Spleen (tissue), 7 donors: ENCODE measurements at regions not wholly inside any gene's neighbourhood (a gene's known extent, or its start where the extent isn't known, plus 50 kb on each side); places are given as distances from the start of the nearest gene placed in this dataset.

Experiments
- CTCF ChIP-seq, 11 experiments: fragments of 200-600 bp in 7 of 11; fragments of 450-650 bp in 4 of 11; sonication (generic) in 4 of 11; IDR thresholded peaks in 8 of 11; conservative IDR thresholded peaks in 3 of 11; 1 replicate in 7 of 11; 2 replicates in 4 of 11; pipeline versions ENCODE4 v1.4.0 to v1.8.0; 2016 to 2021; ENCODE audit warnings: antibody characterized with exemption in 11 of 11, inconsistent platforms in 4 of 11, mild to moderate bottlenecking in 1 of 11
- POLR2AphosphoS5 ChIP-seq, 3 donors: sonication (generic); formaldehyde crosslinking; IDR thresholded peaks; one replicate each; pipeline ENCODE4 v1.5.1; 2017; ENCODE audit warnings: antibody characterized with exemption in 3 of 3
- donor health status: DM: no; HTN: no; CAD: no; lungs with moderate emphysema.
- donor health status: DM: no; HTN: no; CAD: no.
- donor health status: DM: no; HTN: no; CAD: no.

- TF ChIP-seq CTCF (IDR thresholded peaks at IDR 0.05 in 8 of 11, conservative IDR thresholded peaks at IDR 0.05 in 3 of 11) (no peak), POLR2AphosphoS5 (IDR thresholded peaks at IDR 0.05) (no peak)
Observed at GRCh38 chr18:56030060-56030459, 442.1 kb upstream of the TCF4 start.
